ENCODE measurements at regions not wholly inside any gene's neighbourhood (a gene's known extent, or its start where the extent isn't known, plus 50 kb on each side); places are given as distances from the start of the nearest gene placed in this dataset.

DNA sequence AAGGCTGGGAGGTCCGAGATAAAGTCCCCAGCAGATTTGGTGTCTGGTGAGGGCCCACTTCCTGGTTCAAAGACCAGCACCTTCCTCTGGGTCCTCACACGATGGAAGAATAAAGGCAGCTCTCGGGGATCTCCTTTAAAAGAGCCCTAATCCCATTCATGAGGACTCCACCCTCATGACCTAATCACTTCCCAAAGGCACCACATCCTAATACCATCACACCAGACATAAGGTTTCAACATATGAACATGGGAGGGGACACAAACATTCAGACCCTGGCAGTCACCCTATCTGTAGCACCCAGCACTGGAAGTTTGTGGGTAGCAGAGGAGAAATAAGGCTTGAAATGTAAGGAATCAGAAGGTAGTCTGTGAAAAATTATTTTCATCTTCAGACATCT is 112.9 kb upstream of the NOCT start:
- Histone ChIP-seq H3K27ac (no peak overlapping the region), H3K9me3 (no peaks in the 10 kb centered on the region), H3K36me3 (no peaks in the 10 kb centered on the region), H3K4me3 (no peak overlapping the region), H3K4me1 (no peaks in the 10 kb centered on the region), H3K27me3 (no peaks in the 10 kb centered on the region)
- WGBS, result 93% methylated on average over 3 of the region's 3 CpGs
- TF ChIP-seq, protein P1, sequence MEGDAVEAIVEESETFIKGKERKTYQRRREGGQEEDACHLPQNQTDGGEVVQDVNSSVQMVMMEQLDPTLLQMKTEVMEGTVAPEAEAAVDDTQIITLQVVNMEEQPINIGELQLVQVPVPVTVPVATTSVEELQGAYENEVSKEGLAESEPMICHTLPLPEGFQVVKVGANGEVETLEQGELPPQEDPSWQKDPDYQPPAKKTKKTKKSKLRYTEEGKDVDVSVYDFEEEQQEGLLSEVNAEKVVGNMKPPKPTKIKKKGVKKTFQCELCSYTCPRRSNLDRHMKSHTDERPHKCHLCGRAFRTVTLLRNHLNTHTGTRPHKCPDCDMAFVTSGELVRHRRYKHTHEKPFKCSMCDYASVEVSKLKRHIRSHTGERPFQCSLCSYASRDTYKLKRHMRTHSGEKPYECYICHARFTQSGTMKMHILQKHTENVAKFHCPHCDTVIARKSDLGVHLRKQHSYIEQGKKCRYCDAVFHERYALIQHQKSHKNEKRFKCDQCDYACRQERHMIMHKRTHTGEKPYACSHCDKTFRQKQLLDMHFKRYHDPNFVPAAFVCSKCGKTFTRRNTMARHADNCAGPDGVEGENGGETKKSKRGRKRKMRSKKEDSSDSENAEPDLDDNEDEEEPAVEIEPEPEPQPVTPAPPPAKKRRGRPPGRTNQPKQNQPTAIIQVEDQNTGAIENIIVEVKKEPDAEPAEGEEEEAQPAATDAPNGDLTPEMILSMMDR (IDR thresholded peaks at IDR 0.05), result no peak
- TF ChIP-seq POLR2AphosphoS5 (IDR thresholded peaks at IDR 0.05) (no peak), POLR2A (IDR thresholded peaks at IDR 0.05) (no peak), EP300 (IDR thresholded peaks at IDR 0.05) (no peak)
- DNase-seq (ENCODE audit: low spot score in 2 of 2), result no peak

DNA sequence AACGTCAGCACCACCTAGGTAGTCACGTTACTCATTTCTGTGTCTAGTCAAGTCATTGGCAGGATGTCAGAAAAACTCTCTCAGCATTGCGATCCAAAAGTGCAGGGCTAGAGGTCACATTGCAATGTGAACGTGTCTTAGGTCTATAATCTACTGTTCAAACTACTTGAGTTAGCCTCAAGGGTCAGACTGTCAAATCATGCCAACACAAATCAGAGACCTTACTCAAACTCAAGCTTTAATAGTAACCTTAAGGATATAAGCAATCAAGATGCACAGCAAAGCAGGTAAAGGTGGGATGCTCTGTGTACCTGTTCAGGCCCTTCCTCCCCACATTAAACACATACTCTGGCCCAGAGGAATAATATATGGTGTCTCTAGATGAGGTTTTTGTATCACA is 114.4 kb upstream of the NOCT start:
- H3K9me3 ChIP-seq, result no peaks in the 10 kb centered on the region
- DNase-seq (ENCODE audit: low spot score in 2 of 2), result no peak
- no peaks in the 10 kb centered on the region for H3K36me3 ChIP-seq
- TF ChIP-seq EP300 (IDR thresholded peaks at IDR 0.05) (no peak), POLR2A (IDR thresholded peaks at IDR 0.05) (no peak), POLR2AphosphoS5 (IDR thresholded peaks at IDR 0.05) (no peak)
- TF ChIP-seq, protein P1 (IDR thresholded peaks at IDR 0.05), result no peak
- no peak overlapping the region for H3K4me3 ChIP-seq
- H3K27ac ChIP-seq, result no peak overlapping the region
- H3K4me1 ChIP-seq, result no peaks in the 10 kb centered on the region
- no peaks in the 10 kb centered on the region for H3K27me3 ChIP-seq
- 57% methylated on average over 4 of the region's 4 CpGs for WGBS

DNA sequence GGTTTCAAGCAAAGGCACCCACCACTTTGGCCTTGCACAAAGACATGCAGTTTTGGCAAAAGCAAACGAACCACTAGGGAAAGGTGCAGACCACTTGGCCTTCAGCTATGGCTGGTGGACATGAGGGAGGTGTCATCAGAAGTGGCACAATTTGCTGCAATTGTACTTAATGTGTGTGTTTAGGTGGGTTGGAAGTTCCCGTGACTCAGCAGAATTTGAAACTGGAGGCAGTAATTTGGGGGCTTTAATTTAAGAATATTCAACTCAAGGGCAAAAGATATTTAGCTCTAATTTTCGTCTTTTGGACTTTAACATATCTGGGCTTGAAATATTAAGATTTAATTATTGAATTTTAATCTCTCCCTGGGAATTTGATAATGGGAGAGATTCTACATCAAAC is 115.6 kb upstream of the NOCT start:
- TF ChIP-seq, protein P1 (IDR thresholded peaks at IDR 0.05), result no peak
- TF ChIP-seq POLR2A (IDR thresholded peaks at IDR 0.05) (no peak), EP300 (IDR thresholded peaks at IDR 0.05) (no peak), POLR2AphosphoS5 (IDR thresholded peaks at IDR 0.05) (no peak)
- Histone ChIP-seq H3K27me3 (no peaks in the 10 kb centered on the region), H3K27ac (no peak overlapping the region), H3K4me3 (no peak overlapping the region), H3K4me1 (no peaks in the 10 kb centered on the region), H3K9me3 (no peaks in the 10 kb centered on the region), H3K36me3 (no peaks in the 10 kb centered on the region)
- DNase-seq (ENCODE audit: low spot score in 2 of 2), result no peak
- WGBS, result 87% methylated on average over 3 of the region's 3 CpGs

DNA sequence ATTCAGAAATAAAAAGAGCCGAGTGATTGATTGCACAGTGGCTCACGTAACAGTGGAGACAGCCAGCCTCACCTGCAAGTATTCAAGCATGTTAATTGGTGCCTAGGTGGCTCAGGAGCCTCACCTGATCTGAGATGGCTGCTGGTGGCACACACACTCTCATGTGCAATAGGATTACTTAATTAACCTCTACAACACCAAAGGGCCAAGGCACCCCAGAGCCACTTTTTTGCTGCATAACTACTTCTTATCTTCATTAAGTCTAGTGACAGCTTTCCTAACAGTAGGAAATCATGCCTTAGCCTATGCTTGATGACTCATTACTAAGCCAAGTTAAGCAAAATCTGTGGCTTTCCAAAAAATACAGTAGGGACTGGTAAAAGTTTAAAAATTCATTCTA is 117.3 kb upstream of the NOCT start:
- H3K9me3 ChIP-seq, result no peaks in the 10 kb centered on the region
- H3K4me1 ChIP-seq, result no peaks in the 10 kb centered on the region
- DNase-seq (ENCODE audit: low spot score in 2 of 2), result no peak
- 73% methylated on average over 2 of the region's 2 CpGs for WGBS
- H3K27me3 ChIP-seq, result no peaks in the 10 kb centered on the region
- no peak overlapping the region for H3K27ac ChIP-seq
- H3K4me3 ChIP-seq, result no peak overlapping the region
- H3K36me3 ChIP-seq, result no peaks in the 10 kb centered on the region
- TF ChIP-seq EP300 (IDR thresholded peaks at IDR 0.05) (no peak), POLR2A (IDR thresholded peaks at IDR 0.05) (no peak), POLR2AphosphoS5 (IDR thresholded peaks at IDR 0.05) (no peak)
- TF ChIP-seq, protein P1 (IDR thresholded peaks at IDR 0.05), result no peak

DNA sequence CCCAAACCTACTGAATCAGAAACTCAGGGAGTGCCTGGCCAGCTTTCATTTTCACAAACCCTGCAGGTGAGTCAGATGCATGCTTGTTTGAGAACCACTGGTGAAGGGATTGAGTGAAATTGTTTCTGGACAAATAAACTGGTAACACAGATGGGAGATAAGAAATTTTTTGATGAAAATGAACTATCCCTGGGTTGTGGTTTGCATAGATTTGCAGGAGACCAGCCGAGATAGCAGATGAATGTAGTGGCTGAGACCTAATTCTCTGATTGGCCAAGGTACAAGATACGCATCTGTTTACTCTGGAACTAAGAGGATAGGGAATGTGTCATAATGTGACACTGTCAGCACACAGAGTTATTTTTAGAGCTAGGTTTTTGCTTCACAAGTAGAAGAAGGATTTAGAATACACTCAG is 117.8 kb upstream of the NOCT start:
- no peaks in the 10 kb centered on the region for H3K4me1 ChIP-seq
- DNase-seq (ENCODE audit: low spot score in 2 of 2), result no peak
- TF ChIP-seq POLR2A (IDR thresholded peaks at IDR 0.05) (no peak), EP300 (IDR thresholded peaks at IDR 0.05) (no peak), POLR2AphosphoS5 (IDR thresholded peaks at IDR 0.05) (no peak)
- TF ChIP-seq, protein P1 (IDR thresholded peaks at IDR 0.05), result no peak
- H3K27me3 ChIP-seq, result no peaks in the 10 kb centered on the region
- no peak overlapping the region for H3K4me3 ChIP-seq
- H3K9me3 ChIP-seq, result no peaks in the 10 kb centered on the region
- H3K27ac ChIP-seq, result no peak overlapping the region
- H3K36me3 ChIP-seq, result no peaks in the 10 kb centered on the region
- 49% methylated on average over 2 of the region's 2 CpGs for WGBS
